GM21381 (cell line): ENCODE measurements at regions not wholly inside any gene's neighbourhood (a gene's known extent, or its start where the extent isn't known, plus 50 kb on each side); places are given as distances from the start of the nearest gene placed in this dataset.
"Not testable (repeated sequence)": the region's sequence is repeated elsewhere in the genome, so short reads cannot be mapped to it uniquely, and the experiment has no call there.

Experiments used
- ATAC-seq: cut with Tn5 transposase; IDR thresholded peaks from one replicate; pipeline ENCODE4 v1.9.1; 2021; ENCODE audit warnings: mild to moderate bottlenecking, moderate library complexity; ENCODE audit not compliant: unreplicated experiment

DNA sequence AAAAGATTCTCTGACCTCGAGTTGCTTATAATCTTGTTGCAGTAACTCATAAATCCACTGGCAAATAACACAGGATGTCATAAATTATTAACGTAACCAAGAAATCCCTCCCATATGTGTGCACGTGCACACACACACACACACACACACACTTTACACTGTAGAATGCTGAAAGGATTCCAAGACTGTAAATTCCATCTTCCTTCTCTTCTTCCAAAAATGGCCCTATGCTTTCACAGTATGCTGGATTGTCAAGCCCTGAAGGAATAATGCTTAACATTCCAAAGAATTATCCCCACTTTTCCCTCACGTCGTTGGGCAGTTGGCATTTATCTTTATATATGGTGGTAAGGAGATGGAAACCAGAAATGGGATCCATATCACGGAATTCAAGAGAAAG lies 117.5 kb upstream of the CRIM1 start:
- ATAC-seq: no peak

DNA sequence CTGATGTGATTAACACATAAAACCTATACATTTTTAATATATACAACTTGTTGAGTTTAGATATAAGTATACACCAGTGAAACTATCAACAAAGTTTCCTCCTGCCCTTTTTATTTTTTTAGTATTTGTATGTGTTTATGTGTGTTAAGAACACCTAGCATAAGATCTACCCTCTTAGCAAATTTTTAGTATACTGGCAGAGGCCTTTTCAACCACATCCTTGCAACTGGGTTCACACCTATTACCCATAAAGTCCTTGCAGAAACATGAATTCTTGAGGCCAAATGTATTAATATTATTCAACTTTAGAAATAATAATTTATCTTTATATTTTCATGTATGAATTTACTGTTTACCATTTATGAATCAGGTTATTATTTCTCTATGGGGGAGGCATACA lies 119.7 kb upstream of the CRIM1 start:
- no peak for ATAC-seq

DNA sequence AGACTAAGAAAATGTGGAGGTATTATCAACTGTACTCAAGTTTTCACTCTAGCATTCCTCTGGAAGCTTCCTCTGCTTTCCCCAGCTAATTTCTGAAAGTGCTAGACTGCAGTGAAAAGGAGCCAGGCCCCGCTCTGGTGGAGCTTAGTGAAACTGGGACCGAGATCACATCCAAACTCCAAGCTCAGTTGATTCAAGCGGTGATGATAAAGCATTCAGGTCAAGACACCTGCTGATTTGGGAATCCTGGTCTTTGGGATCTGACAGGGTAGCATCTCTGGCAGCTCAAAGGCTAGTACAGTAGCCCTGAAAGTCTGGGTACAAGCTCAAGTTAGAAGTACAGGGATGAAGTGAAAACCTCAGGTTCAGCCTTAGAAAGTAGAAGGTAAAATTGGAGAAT lies 120.2 kb upstream of the CRIM1 start:
- ATAC-seq: no peak

DNA sequence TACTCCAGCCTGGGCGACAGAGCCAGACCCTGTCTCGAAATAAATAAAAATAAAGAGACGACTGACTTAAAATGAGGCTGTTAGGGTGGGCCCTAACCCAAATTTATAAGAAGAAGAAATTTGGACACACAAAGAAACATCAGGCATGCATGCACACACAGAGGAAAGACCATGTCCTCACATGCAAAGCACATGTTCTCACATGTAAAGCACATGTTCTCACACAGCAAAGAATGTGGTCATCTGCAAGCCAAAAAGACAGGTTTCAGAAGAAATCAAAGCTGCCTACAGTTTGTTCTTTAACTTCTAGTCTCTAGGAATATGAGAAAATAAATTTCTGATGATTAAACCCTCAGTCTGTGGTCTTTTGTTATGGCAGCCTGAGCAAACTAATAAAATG lies 132.3 kb upstream of the CRIM1 start:
- no peak for ATAC-seq

DNA sequence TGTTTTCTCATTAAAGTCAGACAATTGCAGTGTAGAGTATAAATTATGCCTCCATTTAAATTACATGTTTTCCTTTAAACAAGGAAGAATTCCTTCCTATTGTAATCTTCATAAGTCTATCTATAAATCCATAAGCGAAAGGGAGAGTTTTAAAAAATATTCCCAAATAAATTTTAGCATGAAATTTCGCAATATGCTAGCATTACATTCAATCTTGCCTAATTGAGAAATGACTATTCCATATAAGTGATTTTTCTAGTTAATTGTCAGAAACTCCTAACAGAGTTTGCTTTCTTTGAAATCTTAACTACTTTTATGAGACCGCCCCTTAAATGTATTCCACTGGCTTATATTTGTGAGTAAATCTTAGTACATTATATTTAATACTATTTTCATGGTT lies 133.1 kb upstream of the CRIM1 start:
- no peak for ATAC-seq

DNA sequence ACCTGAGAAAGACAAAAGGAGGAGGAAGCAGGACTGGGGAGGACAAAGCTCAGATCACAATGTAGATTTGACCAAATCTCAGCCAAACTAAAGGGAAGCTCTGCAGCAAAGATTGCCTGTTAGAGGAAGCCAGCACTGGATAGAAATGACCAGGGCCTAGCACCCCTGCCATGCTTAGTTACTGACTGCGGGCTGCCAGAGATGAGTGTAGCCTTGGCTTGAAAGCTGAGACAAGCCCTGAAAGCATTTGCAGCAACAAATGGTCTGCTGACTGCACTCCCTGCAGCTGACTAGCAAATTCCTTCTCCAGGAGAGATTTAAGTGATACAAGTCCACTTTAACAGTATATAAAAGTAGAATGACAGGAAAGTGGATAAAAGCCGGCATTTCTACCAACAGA lies 140.9 kb upstream of the CRIM1 start:
- ATAC-seq: no peak

DNA sequence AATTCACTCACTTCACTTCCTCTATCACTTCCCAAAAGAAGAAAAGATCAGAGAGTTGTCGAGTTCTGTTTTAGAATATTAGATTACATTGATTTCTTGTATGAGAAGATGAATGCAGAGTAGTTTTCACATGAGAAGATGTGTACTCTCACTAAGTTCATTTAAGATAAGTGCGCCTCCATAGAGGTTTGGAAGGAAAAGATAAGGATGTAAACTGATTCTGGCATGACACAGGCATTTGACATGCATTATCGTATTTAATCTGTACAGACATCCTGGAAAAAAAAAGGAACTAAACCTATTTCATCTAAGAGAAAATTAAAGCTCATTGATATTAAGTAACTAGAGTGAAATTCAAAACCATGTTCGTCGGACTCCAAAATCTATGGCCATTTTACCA lies 152.2 kb upstream of the CRIM1 start:
- ATAC-seq: no peak

DNA sequence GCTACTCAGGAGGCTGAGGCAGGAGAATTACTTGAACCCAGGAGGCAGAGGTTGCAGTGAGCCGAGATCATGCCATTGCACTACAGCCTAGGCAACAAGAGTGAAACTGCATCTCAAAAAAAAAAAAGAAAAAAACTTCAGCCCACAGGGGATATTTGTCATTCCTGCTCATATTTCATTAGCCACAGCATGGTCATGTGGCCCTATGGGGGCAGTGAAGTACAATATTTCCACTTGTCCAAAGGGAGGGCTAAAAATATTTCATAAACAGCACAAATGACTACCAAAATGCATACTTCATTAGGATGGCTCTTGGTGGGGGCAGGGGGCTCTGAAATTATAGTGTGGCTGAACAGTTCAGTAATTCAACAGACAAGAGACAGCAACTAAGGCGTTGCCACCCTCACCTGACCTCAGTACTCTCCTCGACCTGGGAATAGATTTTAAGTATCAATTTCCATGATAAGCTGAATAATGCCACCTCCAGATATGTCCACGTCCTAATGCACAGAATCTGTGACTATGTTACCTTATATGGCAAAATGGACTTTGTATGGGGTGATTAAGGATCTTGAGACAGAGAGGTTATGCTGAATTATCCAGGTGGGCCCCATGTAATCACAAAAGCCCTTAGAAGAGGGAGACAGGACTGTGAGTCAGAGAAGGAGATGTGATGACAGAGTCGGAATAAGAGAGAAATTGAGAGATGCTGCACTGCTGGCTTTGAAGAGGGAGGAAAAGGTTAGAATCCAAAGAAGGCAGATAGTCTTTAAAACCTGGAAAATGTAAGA lies 158.2 kb upstream of the CRIM1 start:
- ATAC-seq: no peak

DNA sequence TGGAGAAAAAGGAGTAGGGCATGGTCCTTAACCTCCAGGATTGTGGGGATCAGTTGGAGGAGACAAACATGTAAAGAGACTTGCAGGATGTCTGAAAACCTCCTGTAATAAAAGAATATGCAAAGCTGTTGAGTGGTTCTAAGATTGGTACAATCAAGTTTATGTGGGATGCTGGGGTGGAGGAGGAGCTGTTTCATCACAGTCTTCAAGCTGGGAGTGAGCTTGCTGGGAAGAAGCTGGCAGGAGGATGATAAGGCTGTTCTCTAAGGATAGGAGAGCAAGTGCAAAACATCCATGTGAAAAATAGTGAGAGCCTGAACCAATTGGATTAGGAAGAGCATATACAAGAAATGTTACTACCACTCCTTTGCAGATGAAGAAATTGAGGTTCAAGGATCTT lies 161.9 kb upstream of the CRIM1 start:
- no peak for ATAC-seq

DNA sequence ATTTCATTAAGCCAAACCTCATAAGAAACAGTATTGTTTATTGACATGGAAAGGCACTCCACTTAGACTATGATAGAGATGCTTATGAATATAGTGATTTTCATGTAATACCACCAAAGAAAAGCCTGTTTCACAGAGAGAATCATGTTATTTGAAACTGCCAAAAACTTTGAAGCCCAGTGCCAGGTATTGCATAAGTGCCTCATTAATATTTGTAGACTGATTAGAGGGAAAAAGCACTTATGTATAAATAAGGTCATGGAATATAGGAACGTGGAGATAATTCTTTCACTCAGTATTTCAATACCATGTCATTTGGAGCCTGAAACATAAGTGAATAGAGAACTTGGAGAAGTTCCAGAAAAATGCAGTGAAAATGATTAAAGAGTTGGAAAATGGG lies 162.6 kb upstream of the CRIM1 start:
- no peak for ATAC-seq

DNA sequence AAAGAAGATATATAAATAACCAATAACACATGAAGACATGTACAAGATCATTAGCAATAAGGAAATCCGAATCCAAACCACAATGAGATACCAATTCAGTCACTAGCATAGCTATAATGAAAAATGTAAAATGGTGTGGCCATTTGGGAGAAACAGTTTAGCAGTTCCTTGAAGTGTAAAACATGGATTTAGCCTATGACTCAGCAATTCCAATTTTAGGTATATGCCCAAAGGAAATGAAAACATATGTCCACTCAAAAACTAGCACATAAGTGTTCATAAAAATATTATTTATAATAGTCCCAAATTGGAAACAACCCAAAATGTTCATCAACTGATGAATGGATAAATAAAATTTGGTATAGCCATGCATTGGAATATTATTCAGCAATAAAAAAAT lies 165.5 kb upstream of the CRIM1 start:
- ATAC-seq: no peak

DNA sequence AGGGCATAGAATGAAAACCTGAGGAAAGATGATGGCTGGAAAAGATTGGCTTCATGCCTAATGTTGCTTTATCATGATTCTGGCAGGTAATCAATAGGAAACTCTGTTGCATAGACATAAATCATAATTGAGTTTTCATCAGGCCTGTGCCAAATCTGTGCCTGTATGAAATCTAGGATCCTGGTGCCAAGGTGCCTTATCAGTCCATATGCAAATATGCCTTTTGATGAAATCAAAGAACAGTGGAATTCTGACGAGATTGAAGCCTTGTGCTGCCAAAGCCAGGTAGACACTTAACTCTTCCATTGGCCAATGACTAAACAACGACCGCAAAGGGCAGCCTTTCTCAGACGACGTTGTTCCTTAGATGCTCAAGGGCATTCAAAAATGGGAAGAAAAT lies 170.0 kb upstream of the CRIM1 start:
- ATAC-seq: no peak

DNA sequence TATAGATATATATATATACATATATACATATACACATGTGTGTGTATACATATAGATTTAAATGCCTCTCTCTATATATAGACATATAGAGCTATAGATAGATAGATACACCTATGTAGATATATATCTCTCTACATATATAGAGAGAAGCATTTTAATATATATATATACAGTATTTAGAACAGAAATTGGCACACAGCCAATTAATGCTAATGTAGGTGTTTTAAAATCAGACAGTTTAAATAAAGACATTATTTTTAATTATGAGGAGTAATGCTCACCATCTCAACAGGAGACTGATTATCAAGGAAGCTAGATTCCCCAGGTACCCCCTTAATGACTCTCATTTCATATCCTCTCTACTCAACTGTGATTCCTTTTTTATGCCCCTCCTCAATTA lies 170.7 kb upstream of the CRIM1 start:
- ATAC-seq: no peak

DNA sequence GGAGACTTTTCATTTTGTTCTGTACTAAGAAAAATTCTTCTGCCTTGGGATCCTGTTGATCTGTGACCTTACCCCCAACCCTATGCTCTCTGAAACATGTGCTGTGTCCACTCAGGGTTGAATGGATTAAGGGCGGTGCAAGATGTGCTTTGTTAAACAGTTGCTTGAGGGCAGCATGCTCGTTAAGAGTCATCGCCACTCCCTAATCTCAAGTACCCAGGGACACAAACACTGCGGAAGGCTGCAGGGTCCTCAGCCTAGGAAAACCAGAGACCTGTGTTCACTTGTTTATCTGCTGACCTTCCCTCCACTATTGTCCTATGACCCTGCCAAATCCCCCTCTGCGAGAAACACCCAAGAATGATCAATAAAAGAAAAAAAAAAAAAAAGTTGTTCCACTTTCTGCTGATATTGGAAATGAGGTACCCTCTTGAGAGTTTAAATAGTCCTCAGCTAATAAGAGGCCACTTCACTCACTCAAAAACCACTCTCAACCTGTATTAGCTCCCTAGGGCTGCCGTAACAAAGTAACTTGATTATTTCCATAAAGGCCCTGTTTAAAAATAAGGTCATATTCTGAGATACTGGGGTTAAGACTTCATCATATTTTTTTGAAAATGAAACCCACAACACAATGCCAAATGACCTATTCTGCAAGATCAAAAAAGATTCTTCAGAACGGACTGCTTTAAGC lies 174.6 kb upstream of the CRIM1 start:
- ATAC-seq: not testable (repeated sequence)

DNA sequence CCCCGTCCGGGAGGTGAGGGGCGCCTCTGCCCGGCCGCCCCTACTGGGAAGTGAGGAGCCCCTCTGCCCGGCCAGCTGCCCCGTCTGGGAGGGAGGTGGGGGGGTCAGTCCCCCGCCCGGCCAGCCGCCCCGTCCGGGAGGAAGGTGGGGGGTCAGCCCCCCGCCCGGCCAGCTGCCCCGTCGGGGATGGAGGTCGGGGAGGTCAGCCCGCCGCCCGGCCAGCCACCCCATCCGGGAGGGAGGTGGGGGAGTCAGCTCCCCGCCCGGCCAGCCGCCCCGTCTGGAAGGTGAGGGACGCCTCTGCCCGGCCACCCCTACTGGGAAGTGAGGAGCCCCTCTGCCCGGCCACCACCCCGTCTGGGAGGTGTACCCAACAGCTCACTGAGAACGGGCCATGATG lies 175.3 kb upstream of the CRIM1 start:
- ATAC-seq: not testable (repeated sequence)

DNA sequence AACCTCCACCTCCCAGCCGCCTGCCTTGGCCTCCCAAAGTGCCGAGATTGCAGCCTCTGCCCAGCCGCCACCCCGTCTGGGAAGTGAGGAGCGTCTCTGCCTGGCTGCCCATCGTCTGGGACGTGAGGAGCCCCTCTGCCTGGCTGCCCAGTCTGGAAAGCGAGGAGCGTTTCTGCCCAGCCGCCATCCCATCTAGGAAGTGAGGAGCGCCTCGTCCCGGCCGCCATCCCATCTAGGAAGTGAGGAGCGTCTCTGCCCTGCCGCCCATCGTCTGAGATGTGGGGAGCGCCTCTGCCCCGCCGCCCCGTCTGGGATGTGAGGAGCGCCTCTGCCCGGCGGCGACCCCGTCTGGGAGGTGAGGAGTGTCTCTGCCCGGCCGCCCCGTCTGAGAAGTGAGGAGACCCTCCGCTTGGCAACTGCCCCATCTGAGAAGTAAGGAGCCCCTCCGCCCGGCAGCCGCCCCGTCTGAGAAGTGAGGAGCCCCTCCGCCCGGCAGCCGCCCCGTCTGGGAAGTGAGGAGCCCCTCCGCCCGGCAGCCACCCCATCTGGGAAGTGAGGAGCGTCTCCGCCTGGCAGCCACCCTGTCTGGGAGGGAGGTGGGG lies 175.8 kb upstream of the CRIM1 start:
- not testable (repeated sequence) for ATAC-seq

DNA sequence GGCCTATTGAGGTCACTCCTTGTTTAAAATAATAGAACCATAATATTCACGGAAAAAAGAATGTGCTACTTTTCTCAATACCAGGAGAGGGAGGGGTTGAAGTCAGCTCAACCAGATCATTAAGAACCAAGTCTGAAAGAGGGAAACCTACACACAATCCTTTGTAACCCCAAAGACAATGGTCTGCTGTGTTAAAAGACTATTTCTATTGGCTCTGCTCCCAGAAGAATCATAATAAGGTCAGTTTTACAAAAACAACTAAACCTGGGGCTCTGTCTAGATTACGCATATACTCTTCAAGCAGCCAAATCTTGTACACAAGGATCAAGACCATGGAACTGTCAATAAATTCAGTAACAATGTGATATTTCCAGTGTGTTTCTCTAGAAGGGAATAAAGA lies 177.2 kb upstream of the CRIM1 start:
- no peak for ATAC-seq

DNA sequence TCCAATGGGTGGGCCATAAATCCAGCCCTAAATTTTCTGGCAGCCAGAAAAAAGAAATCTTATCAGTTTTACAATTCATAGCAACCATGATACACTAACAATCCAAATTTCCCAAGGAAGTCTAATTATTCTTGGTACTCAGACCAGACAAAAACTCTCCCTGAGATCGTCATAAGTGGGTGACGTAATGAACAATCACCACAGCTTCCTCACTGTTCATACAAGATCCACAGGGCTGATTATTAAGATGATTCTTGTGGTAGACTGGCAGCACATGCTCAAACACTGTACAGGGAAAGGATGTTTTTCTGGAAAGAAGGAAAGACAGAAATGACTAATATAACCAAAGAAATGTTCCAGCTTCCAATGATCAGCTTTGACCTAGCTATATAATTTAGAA lies 178.3 kb upstream of the CRIM1 start:
- ATAC-seq: no peak

DNA sequence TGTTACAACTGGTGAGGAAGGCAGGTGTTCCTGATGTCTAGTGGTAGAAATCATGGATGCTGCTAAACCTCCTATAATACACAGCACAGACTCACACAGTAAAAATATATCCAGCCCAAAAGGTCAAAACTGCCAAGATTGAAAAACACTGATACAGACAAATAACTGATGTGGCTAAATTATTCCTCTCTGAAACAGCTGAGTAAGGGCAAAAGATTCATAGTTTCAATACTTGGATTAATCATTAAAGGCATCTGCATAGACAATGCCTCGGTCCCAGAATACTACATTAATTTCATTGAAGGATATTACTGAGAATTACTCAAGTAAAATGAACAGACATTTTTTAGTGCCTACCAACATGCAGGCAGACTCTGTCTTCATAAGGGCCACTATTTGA lies 180.7 kb upstream of the CRIM1 start:
- no peak for ATAC-seq

DNA sequence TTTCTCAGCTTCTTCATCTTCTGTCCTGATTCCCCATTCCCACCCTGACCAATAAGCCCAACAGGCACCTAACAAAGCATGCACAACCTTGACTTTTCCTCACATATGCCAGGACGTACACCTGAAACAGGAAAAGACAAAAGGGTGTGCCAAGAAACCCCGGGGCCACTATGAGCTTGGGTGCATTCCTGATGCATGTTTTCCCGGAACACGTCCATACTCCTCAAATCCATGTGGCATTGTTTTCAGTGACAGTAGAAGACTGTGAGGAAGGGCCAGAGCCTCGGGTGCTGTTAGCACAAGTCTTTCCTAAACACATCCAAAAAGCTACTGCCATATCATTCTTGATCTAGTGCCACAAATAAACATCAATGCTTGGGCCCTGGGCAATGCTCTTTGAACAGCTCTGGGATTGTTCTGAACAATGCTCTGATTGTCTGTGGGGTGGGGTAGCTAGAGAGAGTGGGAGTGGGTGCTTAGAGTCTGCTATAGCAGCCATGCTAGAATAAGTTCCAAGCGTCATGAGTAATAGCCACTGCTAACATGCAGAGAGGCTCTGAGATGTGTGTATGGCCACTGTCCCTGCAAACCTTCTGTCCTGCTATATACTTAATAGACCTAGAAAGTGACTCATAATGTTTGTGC lies 181.7 kb upstream of the CRIM1 start:
- ATAC-seq: no peak

DNA sequence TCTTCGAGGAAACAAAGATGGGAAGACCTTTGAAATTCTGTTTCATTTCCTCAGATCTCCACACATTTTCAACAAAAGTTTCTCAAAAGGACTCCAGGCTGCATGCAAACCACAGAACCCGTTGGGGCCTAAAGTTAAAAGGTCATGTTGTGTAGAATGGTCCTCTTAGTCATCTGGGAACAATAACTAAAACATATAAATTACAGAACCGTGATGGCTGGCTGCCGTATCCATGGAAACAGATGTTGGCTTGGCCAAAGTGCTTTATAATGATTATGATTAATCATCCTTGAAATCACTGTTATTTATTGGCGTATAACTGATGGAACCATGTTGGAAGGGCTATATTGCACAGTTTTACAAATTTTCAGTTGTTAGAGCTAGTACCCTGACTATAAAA lies 182.8 kb upstream of the CRIM1 start:
- no peak for ATAC-seq

DNA sequence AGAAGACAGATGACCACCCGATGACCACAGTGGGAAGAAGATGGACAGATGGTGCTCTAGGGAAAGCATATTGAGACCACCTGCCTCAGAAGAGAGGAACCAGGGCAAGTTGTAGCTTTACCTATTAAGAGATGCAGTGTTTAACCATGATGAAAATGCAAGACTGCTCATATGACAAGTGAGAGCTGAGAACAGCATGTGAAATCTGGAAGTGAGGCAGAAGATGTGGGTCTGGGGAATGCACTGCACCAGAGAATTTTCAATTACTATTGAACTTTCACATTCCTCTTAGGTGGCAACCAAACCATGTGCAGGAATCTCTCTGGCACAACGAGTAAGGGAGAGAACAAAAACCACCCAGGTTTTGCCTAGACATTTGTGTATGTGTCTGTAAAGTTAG lies 184.8 kb upstream of the CRIM1 start:
- no peak for ATAC-seq
